H1 (cell line): ENCODE measurements at regions not wholly inside any gene's neighbourhood (a gene's known extent, or its start where the extent isn't known, plus 50 kb on each side); places are given as distances from the start of the nearest gene placed in this dataset.

Experiments used
- CTCF ChIA-PET: fragments of 300-600 bp; sonication (Branson Sonifier 250); formaldehyde crosslinking; loops from one replicate; lab custom pipeline; 2021; ENCODE audit not compliant: partially characterized antibody; lab: Charles Lee
- POLR2A ChIA-PET: fragments of 300-600 bp; sonication (Branson Sonifier 250); formaldehyde crosslinking; loops from one replicate; lab custom pipeline; 2021; ENCODE audit warnings: inconsistent platforms; ENCODE audit not compliant: partially characterized antibody; lab: Charles Lee
- DNase-seq, 2 experiments: peaks; one replicate each; pipeline versions ENCODE4 v3.0.0 to v3.0.0-alpha.2; 2010 to 2022; ENCODE audit warnings: low spot score in 2 of 2, low read depth in 1 of 2, mixed read lengths in 1 of 2
- FAIRE-seq: peaks from 2 replicates; lab custom pipeline; 2011; peaks lifted over from hg19 to GRCh38; lab: Jason Lieb, UNC
- H2AFZ ChIP-seq: 2 replicates; pipeline ENCODE4 v1.8.1; 2012; ENCODE audit warnings: low read length, inconsistent platforms
- H2AK5ac ChIP-seq: 2 replicates; pipeline ENCODE4 v1.6.1; 2013; ENCODE audit warnings: low read depth, low read length
- H2BK120ac ChIP-seq: replicated peaks from 2 replicates; pipeline ENCODE3; 2013; ENCODE audit warnings: low read depth, low read length, inconsistent platforms
- H2BK12ac ChIP-seq: 2 replicates; pipeline ENCODE4 v1.6.1; 2013; ENCODE audit warnings: low read depth, low read length
- H2BK15ac ChIP-seq: 2 replicates; pipeline ENCODE4 v1.6.1; 2013; ENCODE audit warnings: low read length
- H2BK20ac ChIP-seq: 2 replicates; pipeline ENCODE4 v1.6.1; 2013; ENCODE audit warnings: low read length
- H2BK5ac ChIP-seq: 2 replicates; pipeline ENCODE4 v1.6.1; 2013; ENCODE audit warnings: low read depth, low read length
- H3K14ac ChIP-seq: 2 replicates; pipeline ENCODE4 v1.6.1; 2013; ENCODE audit warnings: inconsistent platforms; ENCODE audit not compliant: insufficient read length
- H3K18ac ChIP-seq: 2 replicates; pipeline ENCODE4 v1.6.1; 2013; ENCODE audit warnings: low read length; ENCODE audit errors: extremely low read depth
- H3K23ac ChIP-seq: 2 replicates; pipeline ENCODE4 v1.6.1; 2013; ENCODE audit warnings: inconsistent platforms; ENCODE audit not compliant: insufficient read length
- H3K23me2 ChIP-seq: 2 replicates; pipeline ENCODE4 v1.6.1; 2013; ENCODE audit warnings: low read depth, low read length
- H3K27ac ChIP-seq: 2 replicates; pipeline ENCODE4 v1.6.1; 2011; ENCODE audit warnings: low read depth, low read length, inconsistent platforms
- H3K27me3 ChIP-seq, 4 experiments: replicated peaks in 1 of 4; 1 replicate in 1 of 4; 2 replicates in 3 of 4; pipeline versions ENCODE4 v1.6.1 to v1.8.1; 2011 to 2013; ENCODE audit warnings: low read length in 3 of 4, mild to moderate bottlenecking in 3 of 4, inconsistent platforms in 2 of 4, mixed read lengths in 2 of 4, moderate library complexity in 1 of 4; ENCODE audit not compliant: control insufficient read depth in 3 of 4, insufficient read depth in 3 of 4; ENCODE audit errors: extremely low read depth in 1 of 4
- H3K36me3 ChIP-seq, 4 experiments: 2 replicates each; pipeline versions ENCODE4 v1.6.1 to v1.8.1; 2011 to 2013; ENCODE audit warnings: mild to moderate bottlenecking in 4 of 4, low read length in 3 of 4, moderate library complexity in 2 of 4, control low read depth in 1 of 4, inconsistent platforms in 1 of 4; ENCODE audit not compliant: insufficient read depth in 4 of 4, control insufficient read depth in 2 of 4
- H3K4ac ChIP-seq: replicated peaks from 2 replicates; pipeline ENCODE3; 2013; ENCODE audit warnings: low read length, low read depth, mixed read lengths, inconsistent platforms; ENCODE audit not compliant: insufficient read length
- H3K4me1 ChIP-seq, 4 experiments: replicated peaks in 1 of 4; 1 replicate in 1 of 4; 2 replicates in 3 of 4; pipeline versions ENCODE4 v1.6.1 to v1.8.1; 2011 to 2013; ENCODE audit warnings: low read length in 3 of 4, inconsistent platforms in 2 of 4, mixed read lengths in 1 of 4; ENCODE audit not compliant: insufficient read depth in 4 of 4, control insufficient read depth in 3 of 4
- H3K4me2 ChIP-seq, 2 experiments: 2 replicates each; pipeline versions ENCODE4 v1.6.1 to v1.8.1; 2011 to 2013; ENCODE audit warnings: low read depth in 2 of 2, low read length in 2 of 2, control low read depth in 1 of 2, inconsistent platforms in 1 of 2, mild to moderate bottlenecking in 1 of 2; ENCODE audit not compliant: insufficient read depth in 1 of 2
- H3K4me3 ChIP-seq, 4 experiments: fragments of 200-600, 300-600 bp in 1 of 4; sonication (generic), shearing (Covaris generic), sonication (Bioruptor Twin) in 1 of 4; 2 replicates each; pipeline versions ENCODE4 v1.5.1 to v1.8.1; 2011 to 2016; ENCODE audit warnings: low read length in 4 of 4, low read depth in 3 of 4, control low read depth in 2 of 4, inconsistent platforms in 2 of 4, mild to moderate bottlenecking in 2 of 4, mixed read lengths in 1 of 4, moderate library complexity in 1 of 4; ENCODE audit not compliant: insufficient read depth in 2 of 4; ENCODE audit errors: extremely low read depth in 1 of 4
- H3K56ac ChIP-seq: replicated peaks from 2 replicates; pipeline ENCODE3; 2013; ENCODE audit warnings: low read depth, mild to moderate bottlenecking, mixed read lengths, low read length, inconsistent platforms; ENCODE audit not compliant: insufficient read length
- H3K79me1 ChIP-seq: 2 replicates; pipeline ENCODE4 v1.6.1; 2013; ENCODE audit warnings: low read depth, low read length, control low read depth
- H3K79me2 ChIP-seq, 2 experiments: 2 replicates each; pipeline versions ENCODE4 v1.6.1 to v1.8.1; 2012 to 2013; ENCODE audit warnings: low read length in 2 of 2, mild to moderate bottlenecking in 2 of 2, inconsistent platforms in 1 of 2; ENCODE audit not compliant: insufficient read depth in 2 of 2, control insufficient read depth in 1 of 2
- H3K9ac ChIP-seq, 4 experiments: replicated peaks in 1 of 4; 1 replicate in 1 of 4; 2 replicates in 3 of 4; pipeline versions ENCODE4 v1.6.1 to v1.8.1; 2011 to 2013; ENCODE audit warnings: low read depth in 3 of 4, low read length in 3 of 4, control low read depth in 2 of 4, mild to moderate bottlenecking in 2 of 4, moderate library complexity in 2 of 4, inconsistent platforms in 1 of 4; ENCODE audit errors: extremely low read depth in 1 of 4
- H3K9me3 ChIP-seq, 2 experiments: 2 replicates each; pipeline versions ENCODE4 v1.6.1 to v1.8.1; 2012 to 2013; ENCODE audit warnings: mild to moderate bottlenecking in 2 of 2, moderate library complexity in 2 of 2, control low read depth in 1 of 2, inconsistent platforms in 1 of 2, low read depth in 1 of 2, low read length in 1 of 2, mixed read lengths in 1 of 2; ENCODE audit not compliant: insufficient read depth in 2 of 2
- H4K20me1 ChIP-seq, 2 experiments: replicated peaks in 1 of 2; 2 replicates each; pipeline versions ENCODE3 to v1.8.1; 2011 to 2013; ENCODE audit warnings: inconsistent platforms in 2 of 2, low read length in 2 of 2, mild to moderate bottlenecking in 1 of 2; ENCODE audit not compliant: insufficient read depth in 2 of 2, control insufficient read depth in 1 of 2
- H4K5ac ChIP-seq: 2 replicates; pipeline ENCODE4 v1.6.1; 2013; ENCODE audit warnings: low read length, low read depth, mixed read lengths, inconsistent platforms; ENCODE audit not compliant: insufficient read length
- H4K8ac ChIP-seq: 2 replicates; pipeline ENCODE4 v1.8.0; 2013; ENCODE audit warnings: mild to moderate bottlenecking, moderate library complexity, low read length, inconsistent platforms; ENCODE audit not compliant: insufficient read depth; ENCODE audit errors: extremely low read depth
- H4K91ac ChIP-seq: replicated peaks from 2 replicates; pipeline ENCODE3; 2013; ENCODE audit warnings: low read length, mixed read lengths, inconsistent platforms; ENCODE audit not compliant: insufficient read length
- ASH2L ChIP-seq: fragments of 200-600, 300-600 bp; sonication (generic); IDR thresholded peaks from one replicate; pipeline ENCODE4 v1.7.1; 2017; ENCODE audit warnings: low read length
- ATF3 ChIP-seq: IDR thresholded peaks from 2 replicates; pipeline ENCODE4 v1.6.1; 2011; ENCODE audit warnings: low read depth, mild to moderate bottlenecking, low read length; ENCODE audit not compliant: insufficient read depth
- CHD2 ChIP-seq: IDR thresholded peaks from 2 replicates; pipeline ENCODE4 v1.6.1; 2012; ENCODE audit warnings: low read length, improper control_type of control experiment
- CTBP2 ChIP-seq: IDR thresholded peaks from 2 replicates; pipeline ENCODE4 v1.7.0; 2011; ENCODE audit warnings: borderline replicate concordance, mild to moderate bottlenecking, moderate library complexity, mixed read lengths, low read length; ENCODE audit not compliant: insufficient read depth, insufficient read length
- EGR1 ChIP-seq: IDR thresholded peaks from 2 replicates; pipeline ENCODE4 v1.6.1; 2011; ENCODE audit warnings: low read depth, low read length, borderline replicate concordance
- FOSL1 ChIP-seq: IDR thresholded peaks from 2 replicates; pipeline ENCODE4 v1.6.1; 2011; ENCODE audit warnings: mild to moderate bottlenecking, low read depth, low read length, moderate library complexity; ENCODE audit not compliant: insufficient read depth
- JUN ChIP-seq: IDR thresholded peaks from 2 replicates; pipeline ENCODE4 v1.6.1; 2011; ENCODE audit warnings: low read depth, mild to moderate bottlenecking, improper control_type of control experiment, low read length
- JUND ChIP-seq: IDR thresholded peaks from 2 replicates; pipeline ENCODE4 v1.6.1; 2011; ENCODE audit warnings: mild to moderate bottlenecking, improper control_type of control experiment, low read length
- KDM1A ChIP-seq: fragments of 200-600, 300-600 bp; sonication (generic); IDR thresholded peaks from 2 replicates; pipeline ENCODE4 v1.7.1; 2016; ENCODE audit warnings: mild to moderate bottlenecking, low read length, borderline replicate concordance
- POU5F1 ChIP-seq: IDR thresholded peaks from 2 replicates; pipeline ENCODE4 v1.6.1; 2011; ENCODE audit warnings: low read depth, mild to moderate bottlenecking, low read length, moderate library complexity
- RFX5 ChIP-seq: IDR thresholded peaks from 2 replicates; pipeline ENCODE4 v1.6.1; 2011; ENCODE audit warnings: low read depth, low read length, improper control_type of control experiment, borderline replicate concordance
- SP4 ChIP-seq: IDR thresholded peaks from 2 replicates; pipeline ENCODE4 v1.6.1; 2012; ENCODE audit warnings: low read length, inconsistent platforms
- SUZ12 ChIP-seq: fragments of 200-600 bp; sonication (generic); IDR thresholded peaks from 2 replicates; pipeline ENCODE4 v1.6.1; 2012; ENCODE audit warnings: mild to moderate bottlenecking, inconsistent platforms, low read length, moderate library complexity, mixed read lengths
- ZNF274 ChIP-seq: IDR thresholded peaks from 2 replicates; pipeline ENCODE4 v1.7.0; 2012; ENCODE audit warnings: low read length, borderline replicate concordance; ENCODE audit errors: extremely low read depth
- WGBS, 2 experiments: shearing (Covaris generic) in 1 of 2; methylation state at CpG; one replicate each; pipeline versions ENCODE4 v1.1.6 to v1.1.7; 2013 to 2015; ENCODE audit warnings: low lambda C conversion rate in 2 of 2, mixed read lengths in 2 of 2, inconsistent platforms in 1 of 2, low coverage in 1 of 2, missing lambda C conversion rate in 1 of 2; ENCODE audit not compliant: insufficient replicate concordance in 2 of 2, insufficient coverage in 1 of 2, insufficient read length in 1 of 2; ENCODE audit errors: extremely low coverage in 1 of 2, missing lambda C conversion rate in 1 of 2; 5-methylcytosine and 5-hydroxymethylcytosine counted together
- TF ChIP-seq, protein P1 (sequence below): IDR thresholded peaks from 2 replicates; pipeline ENCODE4 v1.6.1; 2012; ENCODE audit warnings: inconsistent platforms

DNA sequence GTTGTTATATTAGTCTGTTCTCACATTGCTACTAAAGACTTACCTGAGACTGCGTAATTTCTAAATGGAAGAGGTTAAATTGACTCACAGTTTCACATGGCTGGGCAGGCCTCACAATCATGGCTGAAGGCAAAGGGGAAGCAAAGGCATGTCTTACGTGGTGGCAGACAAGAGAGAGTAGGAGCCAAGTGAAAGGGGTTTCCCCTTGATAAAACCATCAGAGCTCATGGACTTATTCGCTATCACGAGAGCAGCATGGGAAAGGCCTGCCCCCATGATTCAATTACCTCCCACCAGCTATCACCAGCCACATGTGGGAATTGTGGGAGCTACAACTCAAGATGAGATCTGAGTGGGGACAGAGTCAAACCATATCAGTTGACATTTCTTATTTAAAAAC lies 374.5 kb upstream of the RORB start:
- Histone ChIP-seq H3K4ac (no peak overlapping the region), H2BK12ac (no peak overlapping the region), H3K56ac (no peak overlapping the region), H2BK20ac (no peak overlapping the region), H2BK5ac (no peak overlapping the region), H2AK5ac (no peak overlapping the region), H3K79me1 (no peaks in the 10 kb centered on the region), H3K9ac (no peak overlapping the region), H3K23ac (no peak overlapping the region), H2AFZ (no peak overlapping the region), H3K4me3 (no peak overlapping the region), H3K36me3 (no peaks in the 10 kb centered on the region), H3K9me3 (no peaks in the 10 kb centered on the region), H4K20me1 (no peaks in the 10 kb centered on the region), H3K4me1 (peaks cover 0 to 2% (median 0%) of the 10 kb centered on the region in 4 experiments; a peak in 2 of 7 replicates), H2BK15ac (no peak overlapping the region), H3K27me3 (no peaks in the 10 kb centered on the region; a peak in 1 of 7 replicates), H3K27ac (no peak overlapping the region), H3K79me2 (no peaks in the 10 kb centered on the region), H4K5ac (no peak overlapping the region), H3K23me2 (no peaks in the 10 kb centered on the region), H3K18ac (no peak overlapping the region), H4K91ac (no peak overlapping the region), H3K14ac (no peak overlapping the region), H4K8ac (no peak overlapping the region), H2BK120ac (no peak overlapping the region), H3K4me2 (no peak overlapping the region)
- 95% methylated on average over 4 of the region's 4 CpGs; no CpG with 5 or more reads in 1 of the 2 experiments for WGBS, 2 experiments
- ChIA-PET CTCF (interaction anchor here (0.8 to 2.0 kb wide), 2 partner anchors 10 to 159 kb away, joined by 3 to 12 read pairs; no protein-coding TSS in a partner anchor), POLR2A (interaction anchor here (1.1 to 1.7 kb wide), 5 partner anchors 8 to 22 kb away, joined by 3 to 7 read pairs (median 4); no protein-coding TSS in a partner anchor)
- TF ChIP-seq CTBP2 (no peak), JUN (no peak), ATF3 (no peak), KDM1A (no peak), RFX5 (no peak), POU5F1 (no peak), ASH2L (no peak), JUND (no peak), ZNF274 (no peak), EGR1 (no peak), SUZ12 (no peak), SP4 (no peak), CHD2 (no peak), FOSL1 (no peak)
- TF ChIP-seq, protein P1, sequence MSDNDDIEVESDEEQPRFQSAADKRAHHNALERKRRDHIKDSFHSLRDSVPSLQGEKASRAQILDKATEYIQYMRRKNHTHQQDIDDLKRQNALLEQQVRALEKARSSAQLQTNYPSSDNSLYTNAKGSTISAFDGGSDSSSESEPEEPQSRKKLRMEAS = no peak
- FAIRE-seq = no peak
- no peak for DNase-seq
